HL-60 (cell line): ENCODE measurements at regions not wholly inside any gene's neighbourhood (a gene's known extent, or its start where the extent isn't known, plus 50 kb on each side); places are given as distances from the start of the nearest gene placed in this dataset.

Experiments used
- DNase-seq, 2 experiments: peaks; one replicate each; pipeline ENCODE4 v3.0.0-alpha.2; 2010 to 2020; ENCODE audit warnings: low read depth in 1 of 2, low spot score in 1 of 2
- H3K27ac ChIP-seq: fragments of 250-450 bp; sonication (Bioruptor Pico); replicated peaks from 2 replicates; pipeline ENCODE4 v1.5.1; 2020; ENCODE audit warnings: mild to moderate bottlenecking, moderate library complexity
- H3K27me3 ChIP-seq: fragments of 250-450 bp; sonication (Bioruptor Pico); 2 replicates; pipeline ENCODE4 v1.5.1; 2021; ENCODE audit warnings: mild to moderate bottlenecking, moderate library complexity; ENCODE audit not compliant: insufficient read depth, poor library complexity, severe bottlenecking
- H3K4me3 ChIP-seq: replicated peaks from 2 replicates; pipeline ENCODE4 v1.5.1; 2011; ENCODE audit warnings: mild to moderate bottlenecking, control low read depth, low read length; ENCODE audit not compliant: insufficient read depth
- CTCF ChIP-seq: IDR thresholded peaks from one replicate; pipeline ENCODE4 v1.5.1; 2011; ENCODE audit warnings: low read length, control low read depth, inconsistent platforms; ENCODE audit not compliant: insufficient read depth
- GABPA ChIP-seq: IDR thresholded peaks from 2 replicates; pipeline ENCODE4 v1.6.1; 2012; ENCODE audit warnings: low read depth
- POLR2AphosphoS5 ChIP-seq: IDR thresholded peaks from 2 replicates; pipeline ENCODE4 v1.6.1; 2012; ENCODE audit warnings: low read depth
- REST ChIP-seq: IDR thresholded peaks from 2 replicates; pipeline ENCODE4 v1.6.1; 2012; ENCODE audit warnings: low read depth; ENCODE audit not compliant: insufficient replicate concordance
- SPI1 ChIP-seq: IDR thresholded peaks from 2 replicates; pipeline ENCODE4 v1.6.1; 2012; ENCODE audit warnings: low read depth, mild to moderate bottlenecking, borderline replicate concordance

GRCh38 chr2:556485-556884, 120.7 kb downstream of the TMEM18 start:
- no peak for DNase-seq
- TF ChIP-seq REST (no peak), CTCF (no peak), GABPA (no peak), SPI1 (no peak), POLR2AphosphoS5 (no peak)
- Histone ChIP-seq H3K27me3 (no peaks in the 10 kb centered on the region), H3K27ac (no peak overlapping the region), H3K4me3 (no peak overlapping the region)

GRCh38 chr2:555164-555922, 121.9 kb downstream of the TMEM18 start:
- no peak overlapping the region for H3K4me3 ChIP-seq
- H3K27ac ChIP-seq: no peak overlapping the region
- no peaks in the 10 kb centered on the region for H3K27me3 ChIP-seq
- no peak for TF ChIP-seq SPI1
- TF ChIP-seq POLR2AphosphoS5: no peak
- TF ChIP-seq GABPA: no peak
- no peak for TF ChIP-seq REST
- TF ChIP-seq CTCF: no peak
- DNase-seq: no peak

GRCh38 chr2:554444-554843, 122.8 kb downstream of the TMEM18 start:
- TF ChIP-seq SPI1 (no peak), REST (no peak), GABPA (no peak), POLR2AphosphoS5 (no peak), CTCF (no peak)
- Histone ChIP-seq H3K27me3 (no peaks in the 10 kb centered on the region), H3K4me3 (no peak overlapping the region), H3K27ac (no peak overlapping the region)
- no peak for DNase-seq
